GM11168 (cell line): ENCODE measurements at regions not wholly inside any gene's neighbourhood (a gene's known extent, or its start where the extent isn't known, plus 50 kb on each side); places are given as distances from the start of the nearest gene placed in this dataset.
"Not testable (repeated sequence)": the region's sequence is repeated elsewhere in the genome, so short reads cannot be mapped to it uniquely, and the experiment has no call there.

Source experiments
- in situ Hi-C: fragments of 300-500 bp; cut with MboI; formaldehyde crosslinking; loops from one replicate; pipeline ENCODE4 v1.12.0; 2022; ENCODE audit warnings: low sequenced_read_pairs; ENCODE audit not compliant: unreplicated experiment

DNA sequence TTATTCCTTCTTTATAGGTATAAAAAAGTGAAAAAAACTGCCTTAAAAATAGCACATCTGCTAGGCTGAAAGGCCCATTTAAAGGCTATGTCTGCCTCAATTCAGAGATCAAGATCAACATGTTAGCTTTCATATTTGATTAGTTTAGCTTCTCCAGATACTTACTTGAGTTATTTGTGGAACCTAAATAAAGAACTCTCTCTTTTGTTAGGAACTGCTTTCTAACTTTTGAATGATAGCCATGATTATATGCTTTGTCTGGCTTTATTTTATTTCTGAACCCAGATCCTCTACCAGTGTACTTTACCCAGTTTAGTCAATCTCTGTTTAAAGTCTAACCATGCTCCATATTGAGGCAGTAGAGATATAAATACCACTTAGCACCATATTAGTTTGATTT lies 515.5 kb upstream of the SEMA3D start:
- in situ Hi-C loops = no loop called here

DNA sequence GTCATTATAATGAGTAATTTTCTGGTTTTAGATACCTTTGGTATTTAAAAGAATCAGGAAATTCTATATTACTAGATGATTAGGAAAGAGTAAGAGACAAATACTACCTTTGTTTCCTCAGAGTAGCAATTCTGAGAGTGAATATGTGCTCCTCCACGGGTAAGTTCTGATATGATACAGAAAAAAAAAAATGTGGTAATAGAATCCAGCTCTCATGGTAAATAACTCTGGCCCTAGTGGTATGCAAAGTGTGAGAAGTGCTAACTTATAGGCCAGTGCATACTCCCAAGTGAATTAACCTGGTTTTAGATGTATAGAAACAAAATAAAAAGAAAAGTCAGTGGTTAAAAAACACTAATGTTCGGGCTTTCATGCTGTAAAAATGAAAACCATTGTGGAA lies 512.6 kb upstream of the SEMA3D start:
- in situ Hi-C loops = no loop called here

GRCh38 chr7:85695533-85695932 lies 508.7 kb upstream of the SEMA3D start:
- in situ Hi-C loops = no loop called here

DNA sequence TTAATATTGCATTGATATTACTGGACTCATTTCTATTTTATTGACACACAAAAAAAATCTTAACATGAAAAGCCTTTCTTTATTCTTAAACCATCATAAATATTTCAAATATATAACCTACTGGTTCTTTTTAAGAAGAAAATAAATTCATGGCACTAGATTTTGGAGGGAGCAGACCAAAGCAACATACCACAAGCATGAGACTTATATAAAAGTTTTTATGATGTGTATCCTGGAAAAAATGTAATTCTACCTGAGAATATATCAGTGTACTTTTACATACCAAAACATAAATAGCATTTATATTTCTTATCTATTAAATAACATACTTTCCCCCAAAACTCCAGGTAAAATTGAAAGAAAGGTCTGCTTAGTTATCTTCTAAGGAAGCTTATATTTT lies 508.2 kb upstream of the SEMA3D start:
- in situ Hi-C loops = no loop called here

GRCh38 chr7:85693326-85693725 lies 506.5 kb upstream of the SEMA3D start:
- in situ Hi-C loops = no loop called here

DNA sequence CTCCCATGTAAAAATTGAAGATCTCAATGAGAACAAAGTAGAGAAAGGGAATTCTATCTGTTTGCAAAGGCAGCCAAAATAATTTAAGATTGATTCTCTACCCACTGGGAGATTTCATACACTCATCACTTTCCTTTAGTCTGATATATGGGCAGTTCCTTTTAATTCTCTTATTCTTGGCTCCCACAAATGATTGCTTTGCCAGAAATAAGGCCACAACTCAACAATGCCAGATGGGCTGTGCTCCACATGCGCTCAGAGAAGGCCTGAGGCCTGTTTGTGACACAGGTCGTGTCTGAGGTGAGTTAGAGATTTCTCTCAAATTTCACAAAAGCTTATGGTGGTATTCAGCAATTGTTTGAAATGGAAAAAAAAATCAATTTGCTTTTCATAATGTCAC lies 501.9 kb upstream of the SEMA3D start:
- in situ Hi-C loops = no loop called here

- in situ Hi-C loops = no loop called here
Observed at GRCh38 chr7:85686401-85687181, 499.7 kb upstream of the SEMA3D start.

DNA sequence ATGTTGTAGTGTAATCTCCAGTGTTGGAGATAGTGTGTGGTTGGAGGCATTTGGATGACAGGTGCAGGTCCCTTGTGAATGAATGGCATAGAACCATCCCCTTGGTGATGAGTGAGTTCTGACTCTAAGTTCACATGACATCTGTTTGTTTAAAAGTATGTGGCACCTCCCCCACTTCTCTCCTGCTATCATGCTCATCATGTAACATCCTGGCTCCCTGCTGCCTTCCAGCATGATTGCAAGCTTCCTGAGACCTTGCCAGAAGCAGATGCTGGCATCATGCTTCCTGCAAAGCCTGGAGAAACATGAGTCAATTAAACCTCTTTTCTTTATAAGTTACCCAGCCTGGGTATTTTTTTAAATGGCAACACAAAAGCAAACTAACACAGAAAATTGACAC lies 499.0 kb upstream of the SEMA3D start:
- in situ Hi-C loops = no loop called here

DNA sequence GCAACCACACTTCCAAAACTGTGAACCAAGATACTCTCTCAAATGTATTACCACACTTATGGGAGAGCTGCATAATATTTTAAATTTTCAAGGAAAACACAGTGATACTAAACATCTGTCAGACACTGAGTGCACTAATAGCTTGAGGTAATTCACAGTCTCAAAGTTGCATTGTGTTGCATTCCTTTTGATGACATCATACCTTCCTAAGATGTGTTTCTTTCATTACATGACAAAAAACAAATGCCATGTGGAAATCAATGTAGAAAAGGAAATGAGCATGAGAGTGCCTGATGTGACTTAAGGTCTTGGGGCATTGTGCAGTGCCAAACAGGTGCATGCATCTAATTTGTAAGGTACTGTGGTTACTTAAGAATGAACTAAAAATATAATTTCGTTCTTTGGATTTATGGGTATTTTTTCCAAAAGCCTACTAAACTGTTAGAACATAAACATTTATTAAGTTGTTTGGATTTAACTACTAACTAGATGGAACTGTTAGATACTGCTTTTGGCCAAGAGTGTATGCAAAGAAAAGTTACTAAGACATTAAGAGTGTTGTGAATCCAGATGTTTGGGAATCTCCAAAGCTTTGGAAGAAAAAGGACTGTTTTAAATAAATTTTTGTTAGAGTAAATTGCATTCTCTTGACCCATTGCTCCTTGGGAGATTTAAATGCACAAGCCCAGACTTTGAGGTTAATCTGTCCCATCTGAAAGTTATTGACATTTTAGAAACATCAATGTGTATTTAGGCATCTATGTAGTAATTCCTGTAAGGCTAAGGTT lies 496.2 kb upstream of the SEMA3D start:
- in situ Hi-C loops = no loop called here

DNA sequence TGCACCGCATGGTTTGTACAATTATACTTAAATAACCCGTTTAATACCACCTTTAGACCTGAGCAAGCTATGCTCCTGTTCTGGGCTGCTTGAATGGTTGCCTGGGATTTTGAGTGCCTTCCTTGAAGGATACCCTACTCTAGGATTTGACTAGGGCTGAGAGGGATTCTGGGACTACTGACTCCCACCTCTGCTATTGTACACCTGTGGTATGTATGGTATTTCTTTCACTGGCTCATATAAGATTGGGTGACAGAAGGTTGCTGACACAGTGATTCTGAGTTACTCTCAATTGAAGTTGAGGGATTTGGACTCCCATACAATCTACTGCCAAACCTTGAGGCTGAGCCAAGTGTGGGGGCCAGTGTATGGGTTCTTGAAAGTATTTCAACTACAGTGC lies 494.4 kb upstream of the SEMA3D start:
- in situ Hi-C loops = no loop called here

GRCh38 chr7:85675093-85675492 lies 488.2 kb upstream of the SEMA3D start:
- in situ Hi-C loops = not testable (repeated sequence)

DNA sequence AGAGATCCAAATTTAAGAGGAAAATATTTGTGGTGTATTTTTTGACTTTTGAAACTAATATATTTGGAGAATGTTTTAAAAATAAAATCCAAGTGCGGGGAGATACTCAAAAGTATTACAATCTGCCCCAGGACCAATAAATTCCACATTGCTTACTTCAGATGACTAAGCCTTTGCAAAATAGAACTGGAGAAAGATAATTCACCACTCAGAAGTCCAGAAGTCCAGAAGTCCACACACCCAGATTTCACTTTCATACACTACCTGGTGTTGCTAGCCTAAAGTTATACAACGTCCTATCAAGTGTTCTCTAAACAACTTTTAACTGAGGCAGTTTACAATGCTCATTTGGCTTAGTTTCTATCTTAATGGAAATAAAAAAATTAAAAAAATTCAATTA lies 487.0 kb upstream of the SEMA3D start:
- in situ Hi-C loops = no loop called here

- in situ Hi-C loops = no loop called here
Observed at GRCh38 chr7:85669225-85669624, 482.4 kb upstream of the SEMA3D start.

- in situ Hi-C loops = no loop called here
Observed at GRCh38 chr7:85664341-85664740, 477.5 kb upstream of the SEMA3D start.

DNA sequence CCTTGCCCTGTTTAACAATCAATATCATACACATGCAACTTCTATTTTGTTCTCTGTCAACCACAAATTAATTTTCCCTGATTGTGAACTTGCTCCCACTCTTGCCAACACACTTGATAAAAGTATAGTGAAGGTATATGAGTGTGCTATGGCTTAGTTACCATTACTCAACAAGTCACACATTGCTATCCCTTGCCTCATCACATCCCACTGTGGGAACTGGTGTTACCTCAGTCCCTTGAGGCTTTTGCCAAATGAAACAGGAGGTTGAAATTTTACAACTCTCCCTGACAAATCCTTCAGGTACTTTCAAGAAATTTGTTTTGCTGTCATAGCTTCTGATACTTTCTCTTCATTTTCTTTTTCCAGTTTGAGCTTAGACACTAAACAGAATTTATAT lies 472.5 kb upstream of the SEMA3D start:
- in situ Hi-C loops = no loop called here

GRCh38 chr7:85655252-85655651 lies 468.4 kb upstream of the SEMA3D start:
- in situ Hi-C loops = no loop called here

GRCh38 chr7:85644272-85644671 lies 457.4 kb upstream of the SEMA3D start:
- in situ Hi-C loops = no loop called here

GRCh38 chr7:85641331-85641730 lies 454.5 kb upstream of the SEMA3D start:
- in situ Hi-C loops = no loop called here

DNA sequence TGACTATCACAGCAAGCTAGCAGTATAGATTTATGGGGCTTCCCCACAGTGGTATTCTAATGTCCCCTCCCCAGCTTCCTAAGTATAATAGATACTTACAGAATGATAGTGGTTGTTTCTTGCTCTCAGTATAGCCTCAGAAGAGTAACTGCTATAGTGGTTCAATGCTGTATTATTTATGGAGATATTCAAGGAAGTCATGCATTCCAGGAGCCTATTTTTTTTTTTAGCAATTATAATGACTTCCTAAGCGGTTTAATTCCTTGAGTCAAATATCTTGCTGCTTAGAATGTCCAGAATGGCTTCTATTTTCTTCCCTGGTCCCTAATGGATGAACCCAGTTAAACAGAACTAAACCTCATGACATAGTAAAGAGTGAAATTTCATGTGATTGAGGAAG lies 451.5 kb upstream of the SEMA3D start:
- in situ Hi-C loops = no loop called here

- in situ Hi-C loops = no loop called here
Observed at GRCh38 chr7:85634951-85635350, 448.1 kb upstream of the SEMA3D start.

DNA sequence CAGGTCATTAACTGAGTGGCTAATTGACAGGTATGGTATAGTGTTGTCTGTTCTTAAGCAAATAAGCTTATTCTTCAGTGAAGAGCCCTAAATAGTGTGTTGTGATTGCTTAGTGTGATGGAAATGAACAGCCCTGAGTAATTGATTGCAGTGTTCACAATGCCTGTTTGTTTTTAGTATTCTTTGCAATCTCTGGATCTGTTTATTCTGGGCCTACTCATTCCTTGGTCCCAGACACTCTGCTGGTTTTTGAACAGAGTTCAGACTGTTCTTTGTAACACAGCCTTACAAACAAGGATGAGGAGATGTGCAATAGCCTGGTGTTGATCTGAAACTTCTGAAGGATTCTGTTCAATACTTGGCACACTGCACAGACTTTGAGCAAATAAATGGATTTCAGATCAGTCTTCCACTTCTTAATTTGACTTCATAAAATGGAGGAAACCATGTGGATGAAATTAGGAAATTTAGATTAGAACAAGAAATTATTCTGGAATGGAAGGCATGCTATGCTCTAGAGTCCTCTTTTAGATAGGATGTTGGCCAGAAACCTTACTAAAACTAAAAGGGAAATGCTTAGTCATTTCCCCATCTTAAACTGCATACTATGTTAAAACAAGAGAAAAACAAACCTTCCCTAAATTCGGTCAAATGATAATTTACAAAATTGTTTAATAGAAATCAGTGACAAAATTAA lies 444.2 kb upstream of the SEMA3D start:
- in situ Hi-C loops = no loop called here
